ENCODE measurements at regions not wholly inside any gene's neighbourhood (a gene's known extent, or its start where the extent isn't known, plus 50 kb on each side); places are given as distances from the start of the nearest gene placed in this dataset.
"Not testable (repeated sequence)": the region's sequence is repeated elsewhere in the genome, so short reads cannot be mapped to it uniquely, and the experiment has no call there.

GRCh38 chr2:17194083-17194482 lies 324.2 kb downstream of the RAD51AP2 start:
- no peak for ATAC-seq
- H3K4me3 ChIP-seq (ENCODE audit: low read length), result no peak overlapping the region
- H3K27me3 Mint-ChIP-seq, result no peaks in the 10 kb centered on the region
- H3K4me1 Mint-ChIP-seq, result peaks cover 0 to 1% (median 0%) of the 10 kb centered on the region in 7 donors
- DNase-seq, result no peak
- peaks cover 0 to 20% (median 3%) of the 10 kb centered on the region in 11 donors for H3K9me3 Mint-ChIP-seq
- POLR2A ChIA-PET, result no interaction called here
- H3K27me3 ChIP-seq (ENCODE audit: control insufficient read depth in 2 of 2, insufficient read depth in 2 of 2, low read length in 2 of 2), result no peaks in the 10 kb centered on the region
- H3K9me3 ChIP-seq (ENCODE audit: control insufficient read depth in 2 of 3, low read length in 3 of 3), result no peaks in the 10 kb centered on the region
- no peak overlapping the region for H3K4me3 Mint-ChIP-seq
- intact Hi-C loops (cut with micrococcal nuclease), result no loop called here
- no peak overlapping the region for H3K27ac Mint-ChIP-seq
- CTCF ChIA-PET, result no interaction called here
- H3K4me1 ChIP-seq (ENCODE audit: control insufficient read depth in 2 of 2, insufficient read depth in 2 of 2, low read length in 2 of 2), result no peaks in the 10 kb centered on the region
- H3K36me3 ChIP-seq (ENCODE audit: control insufficient read depth in 2 of 3, insufficient read depth in 3 of 3, low read length in 3 of 3), result no peaks in the 10 kb centered on the region
- H3K36me3 Mint-ChIP-seq, result no peaks in the 10 kb centered on the region
- H3K27ac ChIP-seq (ENCODE audit: low read depth, low read length), result no peak overlapping the region

- H3K27me3 Mint-ChIP-seq; H3K4me3 Mint-ChIP-seq; DNase-seq; H3K4me1 ChIP-seq (ENCODE audit: control insufficient read depth in 2 of 2, insufficient read depth in 2 of 2, low read length in 2 of 2); H3K36me3 Mint-ChIP-seq; intact Hi-C loops (cut with micrococcal nuclease); CTCF ChIA-PET; H3K27ac Mint-ChIP-seq; ATAC-seq; H3K27me3 ChIP-seq (ENCODE audit: control insufficient read depth in 2 of 2, insufficient read depth in 2 of 2, low read length in 2 of 2); H3K4me3 ChIP-seq (ENCODE audit: low read length); POLR2A ChIA-PET; H3K4me1 Mint-ChIP-seq; H3K27ac ChIP-seq (ENCODE audit: low read depth, low read length); H3K36me3 ChIP-seq (ENCODE audit: control insufficient read depth in 2 of 3, insufficient read depth in 3 of 3, low read length in 3 of 3); H3K9me3 ChIP-seq (ENCODE audit: control insufficient read depth in 2 of 3, low read length in 3 of 3): not testable (repeated sequence)
- peaks cover 0 to 20% (median 3%) of the 10 kb centered on the region in 11 donors for H3K9me3 Mint-ChIP-seq
Measured at GRCh38 chr2:17193433-17193890, 324.8 kb downstream of the RAD51AP2 start.

- Mint-ChIP-seq H3K36me3 (no peaks in the 10 kb centered on the region), H3K9me3 (peaks cover 0 to 28% (median 5%) of the 10 kb centered on the region in 11 donors), H3K4me3 (no peak overlapping the region), H3K4me1 (peaks cover 0 to 1% (median 0%) of the 10 kb centered on the region in 7 donors), H3K27ac (no peak overlapping the region), H3K27me3 (no peaks in the 10 kb centered on the region)
- Histone ChIP-seq H3K27me3 (ENCODE audit: control insufficient read depth in 2 of 2, insufficient read depth in 2 of 2, low read length in 2 of 2) (no peaks in the 10 kb centered on the region), H3K4me1 (ENCODE audit: control insufficient read depth in 2 of 2, insufficient read depth in 2 of 2, low read length in 2 of 2) (no peaks in the 10 kb centered on the region), H3K4me3 (ENCODE audit: low read length) (no peak overlapping the region), H3K27ac (ENCODE audit: low read depth, low read length) (no peak overlapping the region), H3K36me3 (ENCODE audit: control insufficient read depth in 2 of 3, insufficient read depth in 3 of 3, low read length in 3 of 3) (no peaks in the 10 kb centered on the region), H3K9me3 (ENCODE audit: control insufficient read depth in 2 of 3, low read length in 3 of 3) (no peaks in the 10 kb centered on the region)
- CTCF ChIA-PET, result no interaction called here
- intact Hi-C loops (cut with micrococcal nuclease), result no loop called here
- POLR2A ChIA-PET, result no interaction called here
- DNase-seq (no peak), ATAC-seq (no peak)
Measured at GRCh38 chr2:17191223-17191622, 327.0 kb downstream of the RAD51AP2 start.

GRCh38 chr2:17190527-17190926 lies 327.7 kb downstream of the RAD51AP2 start:
- Histone ChIP-seq H3K9me3 (ENCODE audit: control insufficient read depth in 2 of 3, low read length in 3 of 3) (no peaks in the 10 kb centered on the region), H3K4me1 (ENCODE audit: control insufficient read depth in 2 of 2, insufficient read depth in 2 of 2, low read length in 2 of 2) (no peaks in the 10 kb centered on the region), H3K36me3 (ENCODE audit: control insufficient read depth in 2 of 3, insufficient read depth in 3 of 3, low read length in 3 of 3) (no peaks in the 10 kb centered on the region), H3K27me3 (ENCODE audit: control insufficient read depth in 2 of 2, insufficient read depth in 2 of 2, low read length in 2 of 2) (no peaks in the 10 kb centered on the region), H3K27ac (ENCODE audit: low read depth, low read length) (no peak overlapping the region), H3K4me3 (ENCODE audit: low read length) (no peak overlapping the region)
- no peak overlapping the region for H3K4me3 Mint-ChIP-seq
- H3K27me3 Mint-ChIP-seq, result no peaks in the 10 kb centered on the region
- ATAC-seq (no peak), DNase-seq (no peak)
- intact Hi-C loops (cut with micrococcal nuclease), result no loop called here
- H3K4me1 Mint-ChIP-seq, result peaks cover 0 to 1% (median 0%) of the 10 kb centered on the region in 7 donors
- no peaks in the 10 kb centered on the region for H3K36me3 Mint-ChIP-seq
- H3K27ac Mint-ChIP-seq, result no peak overlapping the region
- POLR2A ChIA-PET, result no interaction called here
- CTCF ChIA-PET, result no interaction called here
- H3K9me3 Mint-ChIP-seq, result peaks cover 0 to 28% (median 5%) of the 10 kb centered on the region in 11 donors

GRCh38 chr2:17188721-17189120 lies 329.5 kb downstream of the RAD51AP2 start:
- H3K27me3 Mint-ChIP-seq, result no peaks in the 10 kb centered on the region
- peaks cover 0 to 1% (median 0%) of the 10 kb centered on the region in 7 donors for H3K4me1 Mint-ChIP-seq
- H3K27me3 ChIP-seq (ENCODE audit: control insufficient read depth in 2 of 2, insufficient read depth in 2 of 2, low read length in 2 of 2), result no peaks in the 10 kb centered on the region
- DNase-seq, result no peak
- intact Hi-C loops (cut with micrococcal nuclease), result no loop called here
- H3K27ac ChIP-seq (ENCODE audit: low read depth, low read length), result no peak overlapping the region
- H3K4me1 ChIP-seq (ENCODE audit: control insufficient read depth in 2 of 2, insufficient read depth in 2 of 2, low read length in 2 of 2), result no peaks in the 10 kb centered on the region
- peaks cover 0 to 20% (median 5%) of the 10 kb centered on the region in 11 donors for H3K9me3 Mint-ChIP-seq
- no peaks in the 10 kb centered on the region for H3K36me3 Mint-ChIP-seq
- no peaks in the 10 kb centered on the region for H3K9me3 ChIP-seq (ENCODE audit: control insufficient read depth in 2 of 3, low read length in 3 of 3)
- CTCF ChIA-PET, result no interaction called here
- H3K36me3 ChIP-seq (ENCODE audit: control insufficient read depth in 2 of 3, insufficient read depth in 3 of 3, low read length in 3 of 3), result no peaks in the 10 kb centered on the region
- no peak overlapping the region for H3K4me3 ChIP-seq (ENCODE audit: low read length)
- no peak overlapping the region for H3K27ac Mint-ChIP-seq
- ATAC-seq, result no peak
- no peak overlapping the region for H3K4me3 Mint-ChIP-seq
- POLR2A ChIA-PET, result no interaction called here

GRCh38 chr2:17184512-17184911 lies 333.7 kb downstream of the RAD51AP2 start:
- ChIA-PET POLR2A (no interaction called here), CTCF (no interaction called here)
- Histone ChIP-seq H3K4me1 (ENCODE audit: control insufficient read depth in 2 of 2, insufficient read depth in 2 of 2, low read length in 2 of 2) (no peaks in the 10 kb centered on the region), H3K9me3 (ENCODE audit: control insufficient read depth in 2 of 3, low read length in 3 of 3) (no peaks in the 10 kb centered on the region), H3K27me3 (ENCODE audit: control insufficient read depth in 2 of 2, insufficient read depth in 2 of 2, low read length in 2 of 2) (no peaks in the 10 kb centered on the region), H3K4me3 (ENCODE audit: low read length) (no peak overlapping the region), H3K27ac (ENCODE audit: low read depth, low read length) (no peak overlapping the region), H3K36me3 (ENCODE audit: control insufficient read depth in 2 of 3, insufficient read depth in 3 of 3, low read length in 3 of 3) (no peaks in the 10 kb centered on the region)
- intact Hi-C loops (cut with micrococcal nuclease), result no loop called here
- Mint-ChIP-seq H3K27ac (no peak overlapping the region), H3K36me3 (no peaks in the 10 kb centered on the region), H3K27me3 (no peaks in the 10 kb centered on the region), H3K4me1 (no peaks in the 10 kb centered on the region), H3K9me3 (peaks cover 0 to 15% (median 0%) of the 10 kb centered on the region in 11 donors), H3K4me3 (no peak overlapping the region)
- DNase-seq (no peak), ATAC-seq (no peak)

- H3K4me3 Mint-ChIP-seq, result no peak overlapping the region
- Histone ChIP-seq H3K4me1 (ENCODE audit: control insufficient read depth in 2 of 2, insufficient read depth in 2 of 2, low read length in 2 of 2) (no peaks in the 10 kb centered on the region), H3K27ac (ENCODE audit: low read depth, low read length) (no peak overlapping the region), H3K36me3 (ENCODE audit: control insufficient read depth in 2 of 3, insufficient read depth in 3 of 3, low read length in 3 of 3) (no peaks in the 10 kb centered on the region), H3K9me3 (ENCODE audit: control insufficient read depth in 2 of 3, low read length in 3 of 3) (no peaks in the 10 kb centered on the region), H3K27me3 (ENCODE audit: control insufficient read depth in 2 of 2, insufficient read depth in 2 of 2, low read length in 2 of 2) (no peaks in the 10 kb centered on the region), H3K4me3 (ENCODE audit: low read length) (no peak overlapping the region)
- no peaks in the 10 kb centered on the region for H3K4me1 Mint-ChIP-seq
- no peak overlapping the region for H3K27ac Mint-ChIP-seq
- ATAC-seq (no peak), DNase-seq (no peak)
- no peaks in the 10 kb centered on the region for H3K27me3 Mint-ChIP-seq
- ChIA-PET CTCF (no interaction called here), POLR2A (no interaction called here)
- peaks cover 0 to 7% (median 0%) of the 10 kb centered on the region in 11 donors for H3K9me3 Mint-ChIP-seq
- H3K36me3 Mint-ChIP-seq, result no peaks in the 10 kb centered on the region
- intact Hi-C loops (cut with micrococcal nuclease), result no loop called here
Measured at GRCh38 chr2:17182399-17182798, 335.8 kb downstream of the RAD51AP2 start.

Measured in naive thymus-derived CD4-positive, alpha-beta T cell (primary cell).